Mucosa of rectum (tissue), 2 donors: ENCODE measurements at regions not wholly inside any gene's neighbourhood (a gene's known extent, or its start where the extent isn't known, plus 50 kb on each side); places are given as distances from the start of the nearest gene placed in this dataset.

Experiments used
- H3K27ac ChIP-seq, 2 donors: one replicate each; pipeline ENCODE4 v1.7.0; 2013; ENCODE audit warnings: inconsistent platforms in 2 of 2, low read depth in 2 of 2, low read length in 2 of 2
- H3K27me3 ChIP-seq, 2 donors: one replicate each; pipeline ENCODE4 v1.7.0; 2013; ENCODE audit warnings: low read length in 2 of 2; ENCODE audit not compliant: control insufficient read depth in 2 of 2, insufficient read depth in 2 of 2
- H3K36me3 ChIP-seq, 2 donors: one replicate each; pipeline ENCODE4 v1.7.0; 2013; ENCODE audit warnings: low read length in 2 of 2; ENCODE audit not compliant: control insufficient read depth in 2 of 2, insufficient read depth in 2 of 2
- H3K4me1 ChIP-seq, 2 donors: one replicate each; pipeline ENCODE4 v1.7.0; 2013; ENCODE audit warnings: low read length in 2 of 2, mild to moderate bottlenecking in 1 of 2; ENCODE audit not compliant: control insufficient read depth in 2 of 2, insufficient read depth in 2 of 2
- H3K4me3 ChIP-seq, 2 donors: one replicate each; pipeline ENCODE4 v1.7.0; 2013; ENCODE audit warnings: low read length in 2 of 2
- H3K9ac ChIP-seq, 2 donors: one replicate each; pipeline ENCODE4 v1.7.0; 2013; ENCODE audit warnings: low read length in 2 of 2, low read depth in 1 of 2, mild to moderate bottlenecking in 1 of 2
- H3K9me3 ChIP-seq, 2 donors: one replicate each; pipeline ENCODE4 v1.7.0; 2013; ENCODE audit warnings: low read length in 2 of 2; ENCODE audit not compliant: control insufficient read depth in 2 of 2
- donor health status: healthy.
- donor health status: Normal muscosa, but diverticular disease.

- Histone ChIP-seq H3K27ac (no peak overlapping the region), H3K9ac (no peak overlapping the region), H3K4me1 (no peaks in the 10 kb centered on the region), H3K36me3 (no peaks in the 10 kb centered on the region), H3K9me3 (no peaks in the 10 kb centered on the region), H3K27me3 (no peaks in the 10 kb centered on the region), H3K4me3 (no peak overlapping the region)
Measured at GRCh38 chr6:140090871-140091270, 716.4 kb upstream of the CITED2 start.

GRCh38 chr6:140083375-140083774, 708.9 kb upstream of the CITED2 start:
- Histone ChIP-seq H3K9ac (no peak overlapping the region), H3K27me3 (no peaks in the 10 kb centered on the region), H3K27ac (no peak overlapping the region), H3K9me3 (no peaks in the 10 kb centered on the region), H3K4me3 (no peak overlapping the region), H3K36me3 (no peaks in the 10 kb centered on the region), H3K4me1 (peaks cover 0 to 6% of the 10 kb centered on the region in 2 donors)

- Histone ChIP-seq H3K9me3 (no peaks in the 10 kb centered on the region), H3K27me3 (no peaks in the 10 kb centered on the region), H3K4me1 (peaks cover 0 to 6% of the 10 kb centered on the region in 2 donors), H3K9ac (no peak overlapping the region), H3K4me3 (no peak overlapping the region), H3K27ac (no peak overlapping the region), H3K36me3 (no peaks in the 10 kb centered on the region)
Measured at GRCh38 chr6:140082867-140083297, 708.4 kb upstream of the CITED2 start.

GRCh38 chr6:140079328-140079727, 704.9 kb upstream of the CITED2 start:
- H3K9me3 ChIP-seq = no peaks in the 10 kb centered on the region
- H3K9ac ChIP-seq = no peak overlapping the region
- no peaks in the 10 kb centered on the region for H3K27me3 ChIP-seq
- H3K4me1 ChIP-seq = peaks cover 0 to 6% of the 10 kb centered on the region in 2 donors
- H3K4me3 ChIP-seq = no peak overlapping the region
- no peaks in the 10 kb centered on the region for H3K36me3 ChIP-seq
- H3K27ac ChIP-seq = peak overlapping the region in 1 of 2 donors; percentile 2

- Histone ChIP-seq H3K27me3 (no peaks in the 10 kb centered on the region), H3K9ac (no peak overlapping the region), H3K36me3 (no peaks in the 10 kb centered on the region), H3K4me3 (no peak overlapping the region), H3K27ac (no peak overlapping the region), H3K9me3 (no peaks in the 10 kb centered on the region), H3K4me1 (peaks cover 0 to 6% of the 10 kb centered on the region in 2 donors)
Measured at GRCh38 chr6:140078561-140079125, 704.2 kb upstream of the CITED2 start.

- Histone ChIP-seq H3K36me3 (no peaks in the 10 kb centered on the region), H3K4me3 (no peak overlapping the region), H3K9me3 (no peaks in the 10 kb centered on the region), H3K4me1 (peaks cover 0 to 5% of the 10 kb centered on the region in 2 donors), H3K27me3 (no peaks in the 10 kb centered on the region), H3K27ac (peak overlapping the region in 1 of 2 donors; percentile 18), H3K9ac (no peak overlapping the region)
Measured at GRCh38 chr6:140077827-140078560, 703.5 kb upstream of the CITED2 start.

- no peaks in the 10 kb centered on the region for H3K9me3 ChIP-seq
- no peak overlapping the region for H3K9ac ChIP-seq
- H3K4me3 ChIP-seq = no peak overlapping the region
- peaks cover 0 to 3% of the 10 kb centered on the region in 2 donors for H3K4me1 ChIP-seq
- H3K27ac ChIP-seq = no peak overlapping the region
- H3K36me3 ChIP-seq = no peaks in the 10 kb centered on the region
- H3K27me3 ChIP-seq = no peaks in the 10 kb centered on the region
Measured at GRCh38 chr6:140076105-140076504, 701.7 kb upstream of the CITED2 start.

GRCh38 chr6:140073456-140073855, 699.0 kb upstream of the CITED2 start:
- Histone ChIP-seq H3K36me3 (no peaks in the 10 kb centered on the region), H3K4me1 (no peaks in the 10 kb centered on the region), H3K9ac (no peak overlapping the region), H3K27me3 (no peaks in the 10 kb centered on the region), H3K9me3 (no peaks in the 10 kb centered on the region), H3K4me3 (no peak overlapping the region), H3K27ac (no peak overlapping the region)

GRCh38 chr6:140071601-140072062, 697.2 kb upstream of the CITED2 start:
- Histone ChIP-seq H3K27me3 (no peaks in the 10 kb centered on the region), H3K27ac (no peak overlapping the region), H3K4me3 (no peak overlapping the region), H3K4me1 (no peaks in the 10 kb centered on the region), H3K9me3 (no peaks in the 10 kb centered on the region), H3K36me3 (no peaks in the 10 kb centered on the region), H3K9ac (no peak overlapping the region)

- H3K36me3 ChIP-seq = no peaks in the 10 kb centered on the region
- H3K27ac ChIP-seq = no peak overlapping the region
- no peak overlapping the region for H3K4me3 ChIP-seq
- H3K4me1 ChIP-seq = no peaks in the 10 kb centered on the region
- H3K9me3 ChIP-seq = no peaks in the 10 kb centered on the region
- H3K9ac ChIP-seq = no peak overlapping the region
- H3K27me3 ChIP-seq = no peaks in the 10 kb centered on the region
Measured at GRCh38 chr6:140070846-140071473, 696.5 kb upstream of the CITED2 start.
